Skeletal muscle satellite cell (primary cell): ENCODE measurements at regions not wholly inside any gene's neighbourhood (a gene's known extent, or its start where the extent isn't known, plus 50 kb on each side); places are given as distances from the start of the nearest gene placed in this dataset.

Source experiments
- H3K27me3 ChIP-seq: 2 replicates; pipeline ENCODE4 v1.7.0; 2013; ENCODE audit warnings: low read length; ENCODE audit not compliant: control insufficient read depth, insufficient read depth
- H3K36me3 ChIP-seq: 2 replicates; pipeline ENCODE4 v1.7.0; 2013; ENCODE audit warnings: mild to moderate bottlenecking, control low read depth, low read length; ENCODE audit not compliant: insufficient read depth
- H3K4me1 ChIP-seq: 2 replicates; pipeline ENCODE4 v1.7.0; 2013; ENCODE audit warnings: low read length; ENCODE audit not compliant: control insufficient read depth, insufficient read depth
- H3K4me2 ChIP-seq: 2 replicates; pipeline ENCODE4 v1.7.0; 2013; ENCODE audit warnings: mild to moderate bottlenecking, low read length
- H3K4me3 ChIP-seq: 2 replicates; pipeline ENCODE4 v1.7.0; 2013; ENCODE audit warnings: low read length
- H3K9ac ChIP-seq: 2 replicates; pipeline ENCODE4 v1.7.0; 2013; ENCODE audit warnings: mild to moderate bottlenecking, low read depth, low read length, moderate library complexity
- H3K9me3 ChIP-seq: replicated peaks from 2 replicates; pipeline ENCODE4 v1.7.0; 2013; ENCODE audit warnings: mild to moderate bottlenecking, control low read depth, low read length

GRCh38 chr6:113513086-113513485 is 344.1 kb upstream of the MARCKS start:
- no peak overlapping the region for H3K9ac ChIP-seq
- no peaks in the 10 kb centered on the region for H3K36me3 ChIP-seq
- H3K4me3 ChIP-seq = no peak overlapping the region
- no peaks in the 10 kb centered on the region for H3K4me1 ChIP-seq
- H3K9me3 ChIP-seq = no peaks in the 10 kb centered on the region
- H3K27me3 ChIP-seq = no peaks in the 10 kb centered on the region
- no peak overlapping the region for H3K4me2 ChIP-seq

GRCh38 chr6:113522376-113522775 is 334.8 kb upstream of the MARCKS start:
- no peaks in the 10 kb centered on the region for H3K4me1 ChIP-seq
- no peaks in the 10 kb centered on the region for H3K27me3 ChIP-seq
- no peaks in the 10 kb centered on the region for H3K36me3 ChIP-seq
- no peaks in the 10 kb centered on the region for H3K9me3 ChIP-seq
- no peak overlapping the region for H3K4me2 ChIP-seq
- H3K4me3 ChIP-seq = no peak overlapping the region
- no peak overlapping the region for H3K9ac ChIP-seq

- no peak overlapping the region for H3K9ac ChIP-seq
- no peak overlapping the region for H3K4me2 ChIP-seq
- H3K9me3 ChIP-seq = no peaks in the 10 kb centered on the region
- peaks cover 8% of the 10 kb centered on the region for H3K4me1 ChIP-seq
- H3K36me3 ChIP-seq = no peaks in the 10 kb centered on the region
- no peak overlapping the region for H3K4me3 ChIP-seq
- no peaks in the 10 kb centered on the region for H3K27me3 ChIP-seq
Measured at GRCh38 chr6:113524826-113525225, 332.3 kb upstream of the MARCKS start.

DNA sequence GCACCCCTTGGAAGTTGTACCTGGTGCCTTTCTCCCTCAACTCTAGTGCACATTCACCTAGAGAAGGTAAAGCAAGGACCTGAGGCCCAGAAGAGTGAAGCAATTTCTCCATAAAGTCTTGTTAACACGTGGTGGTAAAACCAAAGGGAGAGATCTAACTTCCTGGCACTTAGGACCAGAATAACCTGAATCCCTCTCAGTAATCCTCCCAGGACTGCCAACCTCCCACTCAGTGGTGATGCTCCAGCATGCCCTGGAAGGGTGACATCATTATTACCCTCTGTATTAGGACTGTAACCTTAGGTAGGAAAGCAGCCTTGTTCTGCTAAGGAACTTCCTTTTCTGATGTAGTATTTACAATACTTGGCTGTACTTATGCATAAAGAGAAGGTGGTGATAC is 330.6 kb upstream of the MARCKS start:
- Histone ChIP-seq H3K9ac (no peak overlapping the region), H3K4me3 (no peak overlapping the region), H3K9me3 (no peaks in the 10 kb centered on the region), H3K4me2 (no peak overlapping the region), H3K4me1 (peaks cover 17% of the 10 kb centered on the region), H3K36me3 (no peaks in the 10 kb centered on the region), H3K27me3 (no peaks in the 10 kb centered on the region)

DNA sequence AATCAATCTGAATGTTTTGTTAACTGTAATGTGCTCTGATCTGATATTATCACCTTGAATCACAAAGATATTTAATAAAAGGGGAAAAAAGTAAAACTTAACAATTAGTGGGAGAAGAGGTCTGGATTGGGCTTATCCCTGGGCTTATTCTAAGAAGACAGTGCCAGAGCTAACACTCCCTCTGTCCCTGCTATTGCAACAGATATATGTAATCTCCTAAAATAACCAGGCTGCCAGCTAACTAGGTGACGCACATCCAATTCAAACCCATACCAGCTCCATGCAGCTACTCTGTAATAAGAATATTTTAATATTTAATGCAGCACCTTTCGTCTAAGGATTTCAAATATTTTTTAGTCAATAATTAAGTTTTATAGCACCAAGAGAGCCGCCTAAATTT is 330.1 kb upstream of the MARCKS start:
- no peaks in the 10 kb centered on the region for H3K9me3 ChIP-seq
- no peak overlapping the region for H3K4me3 ChIP-seq
- no peak overlapping the region for H3K9ac ChIP-seq
- no peak overlapping the region for H3K4me2 ChIP-seq
- H3K27me3 ChIP-seq = no peaks in the 10 kb centered on the region
- peaks cover 17% of the 10 kb centered on the region for H3K4me1 ChIP-seq
- H3K36me3 ChIP-seq = no peaks in the 10 kb centered on the region

DNA sequence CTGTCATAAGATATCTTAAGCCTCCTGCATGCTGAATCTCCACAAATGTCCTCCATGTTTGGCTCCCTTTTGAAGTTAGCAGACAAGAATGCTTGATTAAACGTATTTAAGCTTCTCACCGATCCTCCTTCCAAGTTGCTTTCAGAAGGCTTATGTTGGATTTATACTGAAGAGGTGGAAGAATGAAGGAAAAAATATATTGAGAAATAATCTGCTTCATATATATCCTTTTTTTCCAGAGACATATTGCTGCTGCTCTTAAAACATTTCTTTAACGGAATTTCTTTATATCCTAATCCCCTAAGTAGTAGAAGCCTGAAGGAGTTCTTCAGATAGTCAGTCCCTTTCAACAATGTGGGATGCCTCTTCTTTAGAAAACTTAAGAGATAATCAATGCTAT is 329.0 kb upstream of the MARCKS start:
- Histone ChIP-seq H3K4me2 (no peak overlapping the region), H3K4me3 (no peak overlapping the region), H3K9ac (no peak overlapping the region), H3K4me1 (peaks cover 17% of the 10 kb centered on the region), H3K36me3 (no peaks in the 10 kb centered on the region), H3K9me3 (no peaks in the 10 kb centered on the region), H3K27me3 (no peaks in the 10 kb centered on the region)

DNA sequence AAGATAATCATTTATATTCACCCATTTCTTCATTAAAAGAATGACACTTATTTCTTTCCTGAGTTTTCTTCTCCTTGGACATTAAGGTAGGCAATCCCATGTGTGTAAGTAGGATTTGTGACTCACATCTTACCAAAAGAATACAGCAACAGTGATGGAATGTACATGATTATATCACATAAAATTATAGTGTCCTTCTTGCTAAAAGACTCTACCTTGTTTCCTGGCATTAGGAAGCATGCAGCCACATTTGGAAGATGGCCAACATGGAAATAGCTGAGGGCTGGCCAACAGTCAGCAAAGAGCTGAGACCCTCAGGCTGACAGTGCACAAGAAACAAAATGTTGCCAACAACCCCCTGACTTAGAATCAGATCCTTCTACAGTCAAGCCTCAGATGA is 327.9 kb upstream of the MARCKS start:
- no peaks in the 10 kb centered on the region for H3K9me3 ChIP-seq
- H3K4me1 ChIP-seq = peaks cover 17% of the 10 kb centered on the region
- no peaks in the 10 kb centered on the region for H3K36me3 ChIP-seq
- no peak overlapping the region for H3K9ac ChIP-seq
- H3K27me3 ChIP-seq = no peaks in the 10 kb centered on the region
- H3K4me2 ChIP-seq = no peak overlapping the region
- H3K4me3 ChIP-seq = no peak overlapping the region

- Histone ChIP-seq H3K27me3 (no peaks in the 10 kb centered on the region), H3K9ac (no peak overlapping the region), H3K4me2 (no peak overlapping the region), H3K9me3 (no peaks in the 10 kb centered on the region), H3K36me3 (no peaks in the 10 kb centered on the region), H3K4me1 (peaks cover 17% of the 10 kb centered on the region), H3K4me3 (no peak overlapping the region)
Measured at GRCh38 chr6:113529879-113530278, 327.3 kb upstream of the MARCKS start.

- Histone ChIP-seq H3K4me3 (no peak overlapping the region), H3K9ac (no peak overlapping the region), H3K27me3 (no peaks in the 10 kb centered on the region), H3K9me3 (no peaks in the 10 kb centered on the region), H3K36me3 (no peaks in the 10 kb centered on the region), H3K4me1 (peaks cover 17% of the 10 kb centered on the region), H3K4me2 (no peak overlapping the region)
Measured at GRCh38 chr6:113530769-113531168, 326.4 kb upstream of the MARCKS start.

DNA sequence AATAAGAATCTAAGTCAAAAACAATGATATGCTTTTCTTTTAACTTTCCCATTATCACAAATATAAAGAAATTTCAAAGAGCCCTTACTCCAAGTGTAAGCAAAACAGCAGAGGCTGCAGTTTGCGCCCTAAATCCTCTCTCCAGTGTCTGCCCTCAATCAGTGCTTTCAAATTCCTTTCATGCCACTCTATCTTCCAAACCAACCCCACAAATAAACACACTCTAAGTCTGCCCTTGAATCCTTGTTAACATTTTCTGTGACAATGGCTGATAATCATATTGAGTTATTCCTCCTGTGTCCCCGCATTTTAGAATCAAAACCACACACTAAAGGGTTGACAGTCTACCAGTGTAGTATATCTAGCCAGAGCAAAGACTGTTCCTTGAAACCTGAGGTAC is 317.9 kb upstream of the MARCKS start:
- peak overlapping the region; percentile 16 for H3K4me3 ChIP-seq
- no peaks in the 10 kb centered on the region for H3K27me3 ChIP-seq

DNA sequence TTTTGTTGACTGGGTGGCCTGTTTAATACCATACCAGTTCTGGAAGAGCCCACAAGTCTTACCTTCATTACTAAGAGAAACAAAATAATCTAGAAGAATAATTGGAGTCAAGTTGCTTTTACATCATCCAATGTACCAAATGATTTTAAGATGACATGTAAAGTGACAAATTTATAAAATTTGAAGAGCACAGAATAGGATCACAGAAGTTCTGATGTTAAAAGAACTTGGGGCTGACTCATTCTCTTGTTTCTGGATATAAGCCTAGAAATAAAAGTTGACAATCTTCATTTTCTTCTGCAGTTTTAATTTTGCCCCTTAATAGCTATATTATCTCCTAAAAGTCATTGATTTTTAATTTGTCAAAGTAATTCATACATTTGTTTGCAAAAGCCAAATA is 317.5 kb upstream of the MARCKS start:
- peaks cover 26% of the 10 kb centered on the region for H3K4me1 ChIP-seq
- H3K4me3 ChIP-seq = peak overlapping the region; percentile 16
- no peaks in the 10 kb centered on the region for H3K36me3 ChIP-seq
- H3K9me3 ChIP-seq = no peaks in the 10 kb centered on the region
- H3K27me3 ChIP-seq = no peaks in the 10 kb centered on the region
- no peak overlapping the region for H3K9ac ChIP-seq
- peak overlapping the region; percentile 30 for H3K4me2 ChIP-seq

More for the DNA sequence above, 317.9 kb upstream of the MARCKS start:
- peaks cover 26% of the 10 kb centered on the region for H3K4me1 ChIP-seq
- H3K4me2 ChIP-seq = peak overlapping the region; percentile 24
- H3K9me3 ChIP-seq = no peaks in the 10 kb centered on the region
- no peak overlapping the region for H3K9ac ChIP-seq
- H3K36me3 ChIP-seq = no peaks in the 10 kb centered on the region

DNA sequence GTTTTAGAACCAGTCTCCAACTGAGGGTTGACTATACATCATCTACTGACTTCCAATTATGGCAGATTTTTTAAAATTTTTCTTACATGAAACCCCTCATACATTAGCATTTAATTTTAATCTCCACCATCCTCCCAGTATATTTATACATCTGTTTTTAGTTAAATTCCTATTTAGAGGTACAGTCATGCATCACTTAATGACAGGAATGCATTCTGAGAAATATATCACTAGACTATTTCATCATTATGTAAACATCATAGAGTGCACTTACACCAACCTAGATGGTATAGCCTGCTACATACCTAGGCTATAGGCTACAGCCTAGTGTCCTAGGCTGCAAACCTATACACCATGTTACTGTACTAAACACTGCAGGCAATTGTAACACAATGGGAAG is 316.7 kb upstream of the MARCKS start:
- H3K27me3 ChIP-seq = no peaks in the 10 kb centered on the region
- H3K4me2 ChIP-seq = peak overlapping the region; percentile 28
- peaks cover 26% of the 10 kb centered on the region for H3K4me1 ChIP-seq
- no peaks in the 10 kb centered on the region for H3K9me3 ChIP-seq
- no peak overlapping the region for H3K9ac ChIP-seq
- no peak overlapping the region for H3K4me3 ChIP-seq
- H3K36me3 ChIP-seq = no peaks in the 10 kb centered on the region
